T follicular helper cell (primary cell): ENCODE measurements at regions not wholly inside any gene's neighbourhood (a gene's known extent, or its start where the extent isn't known, plus 50 kb on each side); places are given as distances from the start of the nearest gene placed in this dataset.

Source experiments
- DNase-seq: peaks from one replicate; pipeline ENCODE4 v3.0.0-alpha.2; 2020; ENCODE audit warnings: low read depth

GRCh38 chr2:18132697-18133096 lies 254.2 kb downstream of the KCNS3 start:
- no peak for DNase-seq

GRCh38 chr2:18131761-18132160 lies 253.3 kb downstream of the KCNS3 start:
- no peak for DNase-seq

GRCh38 chr2:18129348-18129747 lies 250.9 kb downstream of the KCNS3 start:
- no peak for DNase-seq

GRCh38 chr2:18125303-18125702 lies 246.8 kb downstream of the KCNS3 start:
- DNase-seq: no peak

GRCh38 chr2:18124116-18124835 lies 245.8 kb downstream of the KCNS3 start:
- no peak for DNase-seq

- no peak for DNase-seq
These were observed 245.1 kb downstream of the KCNS3 start for GRCh38 chr2:18123577-18123976.

GRCh38 chr2:18123211-18123570 lies 244.7 kb downstream of the KCNS3 start:
- no peak for DNase-seq

- DNase-seq: no peak
These were observed 244.2 kb downstream of the KCNS3 start for GRCh38 chr2:18122544-18123210.

GRCh38 chr2:18119883-18120282 lies 241.4 kb downstream of the KCNS3 start:
- no peak for DNase-seq

GRCh38 chr2:18118703-18119102 lies 240.2 kb downstream of the KCNS3 start:
- DNase-seq: no peak

GRCh38 chr2:18117592-18117991 lies 239.1 kb downstream of the KCNS3 start:
- no peak for DNase-seq

GRCh38 chr2:18110222-18110621 lies 231.8 kb downstream of the KCNS3 start:
- DNase-seq: no peak

- DNase-seq: no peak
These were observed 228.4 kb downstream of the KCNS3 start for GRCh38 chr2:18106841-18107240.

GRCh38 chr2:18105929-18106328 lies 227.5 kb downstream of the KCNS3 start:
- no peak for DNase-seq

- no peak for DNase-seq
These were observed 226.2 kb downstream of the KCNS3 start for GRCh38 chr2:18104595-18105224.

GRCh38 chr2:18096836-18097405 lies 218.5 kb downstream of the KCNS3 start:
- no peak for DNase-seq

GRCh38 chr2:18094277-18094676 lies 215.8 kb downstream of the KCNS3 start:
- no peak for DNase-seq

- DNase-seq: no peak
These were observed 214.7 kb downstream of the KCNS3 start for GRCh38 chr2:18093196-18093595.

- no peak for DNase-seq
These were observed 214.3 kb downstream of the KCNS3 start for GRCh38 chr2:18092760-18093159.

GRCh38 chr2:18085593-18085992 lies 207.1 kb downstream of the KCNS3 start:
- no peak for DNase-seq

GRCh38 chr2:18084376-18084775 lies 205.9 kb downstream of the KCNS3 start:
- DNase-seq: no peak

GRCh38 chr2:18083806-18084205 lies 205.3 kb downstream of the KCNS3 start:
- DNase-seq: no peak

GRCh38 chr2:18078216-18078615 lies 199.7 kb downstream of the KCNS3 start:
- DNase-seq: no peak
